ENCODE measurements at regions not wholly inside any gene's neighbourhood (a gene's known extent, or its start where the extent isn't known, plus 50 kb on each side); places are given as distances from the start of the nearest gene placed in this dataset.

- Mint-ChIP-seq H3K4me3 (peak overlapping the region in 2 of 3 experiments; percentile 32 to 38), H3K36me3 (ENCODE audit: low read depth) (no peaks in the 10 kb centered on the region), H3K27me3 (ENCODE audit: low read depth) (peaks cover 9% of the 10 kb centered on the region), H3K4me1 (peaks cover 47% of the 10 kb centered on the region), H3K9me3 (no peaks in the 10 kb centered on the region), H3K27ac (peak overlapping the region in 2 of 3 experiments; percentile 58 to 80)
- TF ChIP-seq CTCF (IDR thresholded peaks at IDR 0.05; ENCODE audit: unreplicated experiment in 3 of 3) = no peak
These were observed 167.7 kb upstream of the CIBAR2 start for GRCh38 chr16:85279825-85280545.

GRCh38 chr16:85281181-85281580, 168.9 kb upstream of the CIBAR2 start:
- H3K4me3 Mint-ChIP-seq = no peak overlapping the region
- H3K27me3 Mint-ChIP-seq (ENCODE audit: low read depth) = peaks cover 9% of the 10 kb centered on the region
- no peaks in the 10 kb centered on the region for H3K36me3 Mint-ChIP-seq (ENCODE audit: low read depth)
- peaks cover 51% of the 10 kb centered on the region for H3K4me1 Mint-ChIP-seq
- no peaks in the 10 kb centered on the region for H3K9me3 Mint-ChIP-seq
- H3K27ac Mint-ChIP-seq = no peak overlapping the region
- TF ChIP-seq CTCF (IDR thresholded peaks at IDR 0.05; ENCODE audit: unreplicated experiment in 3 of 3) = no peak

DNA sequence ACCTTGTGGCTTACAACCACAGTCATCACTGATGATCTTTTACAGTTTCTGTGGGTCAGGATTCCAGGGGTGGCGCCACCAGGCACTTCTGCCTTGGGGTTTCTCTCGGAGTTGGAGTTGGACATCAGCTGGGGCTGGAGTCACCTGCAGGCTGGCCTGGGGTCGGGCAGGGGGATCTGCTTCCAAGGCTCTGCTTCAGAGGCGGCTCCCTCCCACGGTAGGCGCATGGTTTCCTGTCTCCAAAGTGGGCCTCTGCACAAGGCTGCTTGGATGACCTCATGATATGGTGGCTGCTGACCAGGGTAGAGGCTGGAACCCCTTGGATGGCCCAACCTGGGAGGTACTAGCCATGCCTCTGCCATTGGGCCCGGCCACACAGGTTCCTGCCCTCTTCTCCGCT, 170.6 kb upstream of the CIBAR2 start:
- no peak for TF ChIP-seq CTCF (IDR thresholded peaks at IDR 0.05; ENCODE audit: unreplicated experiment in 3 of 3)
- Mint-ChIP-seq H3K27me3 (ENCODE audit: low read depth) (peaks cover 20% of the 10 kb centered on the region), H3K36me3 (ENCODE audit: low read depth) (no peaks in the 10 kb centered on the region), H3K4me3 (no peak overlapping the region), H3K27ac (no peak overlapping the region), H3K4me1 (peaks cover 68% of the 10 kb centered on the region), H3K9me3 (no peaks in the 10 kb centered on the region)

DNA sequence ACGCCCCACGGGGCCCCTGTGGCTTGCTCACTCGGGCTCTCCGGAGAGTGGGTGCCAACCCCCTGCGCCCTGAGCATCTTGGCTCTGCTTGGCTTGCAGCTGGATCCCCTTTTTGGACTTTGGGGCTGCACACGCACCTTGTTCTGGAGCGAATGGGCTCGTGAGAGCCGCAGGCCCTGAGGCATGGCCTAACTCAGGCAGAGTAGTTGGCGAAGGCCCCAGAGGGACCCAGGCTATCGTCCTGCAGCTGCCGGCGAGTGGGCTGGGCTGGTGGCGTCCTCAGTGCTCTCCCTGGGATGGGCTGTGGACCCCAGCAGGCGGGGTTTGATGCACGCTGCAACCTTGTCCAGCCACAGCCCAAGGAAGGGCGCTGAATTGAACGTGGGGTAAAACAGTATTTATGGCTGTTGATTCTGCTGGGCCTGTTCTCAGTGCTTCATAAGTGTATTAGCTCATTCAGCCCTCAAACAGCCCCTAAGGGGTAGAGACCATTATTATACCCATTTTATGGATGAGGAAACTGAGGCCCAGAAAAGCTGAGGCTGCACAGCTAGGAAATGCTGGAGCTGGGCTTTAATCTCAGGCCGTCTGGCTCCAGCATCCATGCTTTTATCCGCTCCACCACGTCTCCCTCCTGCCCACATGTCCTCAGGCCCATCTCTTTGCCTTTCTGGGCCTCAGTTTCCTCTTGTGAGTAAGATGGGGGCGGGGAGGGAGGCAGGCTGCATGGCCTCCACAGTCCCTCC, 171.2 kb upstream of the CIBAR2 start:
- Mint-ChIP-seq H3K9me3 (no peaks in the 10 kb centered on the region), H3K4me3 (no peak overlapping the region), H3K27me3 (ENCODE audit: low read depth) (peaks cover 23% of the 10 kb centered on the region), H3K4me1 (peaks cover 64% of the 10 kb centered on the region), H3K27ac (no peak overlapping the region), H3K36me3 (ENCODE audit: low read depth) (no peaks in the 10 kb centered on the region)
- TF ChIP-seq CTCF (IDR thresholded peaks at IDR 0.05; ENCODE audit: unreplicated experiment in 3 of 3) = no peak

DNA sequence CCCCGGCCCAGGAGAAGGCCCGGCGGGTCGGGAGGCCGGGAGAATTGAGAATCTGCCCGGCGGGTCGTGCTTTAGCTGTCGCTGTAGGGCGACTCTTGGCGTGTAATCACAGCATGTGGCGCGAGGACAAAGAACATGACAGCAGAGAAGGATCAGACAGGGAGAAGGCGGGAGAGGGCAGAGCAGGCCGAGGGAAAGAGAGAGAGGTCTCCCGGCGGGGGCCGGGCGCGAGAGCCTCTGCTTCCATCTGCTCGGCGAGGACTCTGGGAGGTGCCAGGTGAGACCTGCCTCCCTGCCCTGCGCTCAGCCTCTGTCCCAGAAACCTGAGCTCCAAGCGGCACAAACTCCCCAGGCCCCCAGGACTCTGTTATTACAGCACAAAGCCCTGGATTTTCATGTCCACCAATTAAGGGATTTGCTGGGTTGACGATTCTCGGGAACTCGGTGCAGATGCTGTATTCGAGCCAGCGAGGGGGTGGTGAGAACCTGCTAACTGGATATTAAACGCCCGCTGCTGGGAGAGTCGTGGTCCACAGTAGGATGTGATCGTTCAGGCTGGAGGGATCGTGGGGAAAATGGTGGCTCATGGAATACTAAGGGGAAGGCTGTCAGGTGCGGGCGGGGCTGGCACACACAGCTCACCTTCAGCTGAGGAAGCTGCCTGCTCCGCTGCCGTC, 172.0 kb upstream of the CIBAR2 start:
- H3K4me1 Mint-ChIP-seq = peaks cover 63% of the 10 kb centered on the region
- H3K4me3 Mint-ChIP-seq = no peak overlapping the region
- H3K36me3 Mint-ChIP-seq (ENCODE audit: low read depth) = no peaks in the 10 kb centered on the region
- H3K27me3 Mint-ChIP-seq (ENCODE audit: low read depth) = peaks cover 23% of the 10 kb centered on the region
- TF ChIP-seq CTCF (IDR thresholded peaks at IDR 0.05; ENCODE audit: unreplicated experiment in 3 of 3) = no peak
- no peaks in the 10 kb centered on the region for H3K9me3 Mint-ChIP-seq
- H3K27ac Mint-ChIP-seq = peak overlapping the region; percentile 34 to 60 (median 34)

All from nephron (organoid).